SK-N-SH (cell line): ENCODE measurements at regions not wholly inside any gene's neighbourhood (a gene's known extent, or its start where the extent isn't known, plus 50 kb on each side); places are given as distances from the start of the nearest gene placed in this dataset.

Source experiments
- CTCF ChIA-PET: fragments of 300-600, 350-600 bp; formaldehyde crosslinking; extraction: SDS; loops from one replicate; lab custom pipeline; 2021; lab: Yijun Ruan, JAX
- POLR2A ChIA-PET: fragments of 350-600 bp; sonication (Branson Sonifier 250); formaldehyde crosslinking; extraction: SDS; loops from one replicate; lab custom pipeline; 2020; ENCODE audit warnings: antibody characterized with exemption, inconsistent platforms; lab: Yijun Ruan, JAX
- DNase-seq: peaks from one replicate; pipeline ENCODE4 v3.0.0; 2012
- H2AFZ ChIP-seq: fragments of 200-600 bp; sonication (generic); 2 replicates; pipeline ENCODE4 v1.8.1; 2016; ENCODE audit warnings: antibody characterized with exemption, mild to moderate bottlenecking, low read depth
- H3F3A ChIP-seq: fragments of 200-600 bp; sonication (generic); replicated peaks from 2 replicates; pipeline ENCODE3; 2016; ENCODE audit warnings: antibody characterized with exemption, mild to moderate bottlenecking; ENCODE audit not compliant: insufficient read depth
- H3K27ac ChIP-seq, 2 experiments: fragments of 200-500 bp in 1 of 2; fragments of 200-600 bp in 1 of 2; sonication (Bioruptor generic) in 1 of 2; sonication (generic), shearing (Covaris generic) in 1 of 2; 2 replicates each; pipeline versions ENCODE4 v1.5.1 to v1.6.1; 2014 to 2016; ENCODE audit warnings: low read depth in 2 of 2, inconsistent platforms in 1 of 2, low read length in 1 of 2, mild to moderate bottlenecking in 1 of 2, mixed read lengths in 1 of 2
- H3K27me3 ChIP-seq: fragments of 200-600 bp; sonication (generic), shearing (Covaris generic); 2 replicates; pipeline ENCODE4 v1.6.1; 2016; ENCODE audit warnings: mixed run types; ENCODE audit not compliant: insufficient read depth
- H3K36me3 ChIP-seq, 2 experiments: fragments of 200-500 bp in 1 of 2; fragments of 200-600 bp in 1 of 2; sonication (Bioruptor generic) in 1 of 2; sonication (generic) in 1 of 2; replicated peaks in 1 of 2; 2 replicates each; pipeline versions ENCODE3 to v1.5.1; 2014 to 2016; ENCODE audit warnings: low read length in 1 of 2, mild to moderate bottlenecking in 1 of 2; ENCODE audit not compliant: insufficient read depth in 2 of 2, control insufficient read depth in 1 of 2
- H3K4me1 ChIP-seq, 2 experiments: fragments of 200-500 bp in 1 of 2; fragments of 200-600 bp in 1 of 2; sonication (Bioruptor generic) in 1 of 2; sonication (generic), shearing (Covaris generic) in 1 of 2; 2 replicates each; pipeline versions ENCODE4 v1.5.1 to v1.6.1; 2014 to 2016; ENCODE audit warnings: low read depth in 1 of 2, low read length in 1 of 2, mixed run types in 1 of 2; ENCODE audit not compliant: insufficient read depth in 2 of 2, control insufficient read depth in 1 of 2
- H3K4me2 ChIP-seq: fragments of 200-600 bp; sonication (generic), shearing (Covaris generic); 2 replicates; pipeline ENCODE4 v1.6.1; 2017; ENCODE audit warnings: mixed run types
- H3K4me3 ChIP-seq, 2 experiments: fragments of 200-500 bp in 1 of 2; fragments of 200-600 bp in 1 of 2; sonication (Bioruptor generic) in 1 of 2; sonication (generic), shearing (Covaris generic) in 1 of 2; 2 replicates each; pipeline versions ENCODE4 v1.5.1 to v1.8.1; 2014 to 2016; ENCODE audit warnings: low read depth in 2 of 2, inconsistent platforms in 1 of 2, low read length in 1 of 2, mild to moderate bottlenecking in 1 of 2, mixed read lengths in 1 of 2, moderate library complexity in 1 of 2
- H3K79me2 ChIP-seq: fragments of 200-600 bp; sonication (generic); 2 replicates; pipeline ENCODE4 v1.8.1; 2017; ENCODE audit warnings: mild to moderate bottlenecking; ENCODE audit not compliant: insufficient read depth
- H3K9ac ChIP-seq: fragments of 200-600 bp; sonication (generic); 2 replicates; pipeline ENCODE4 v1.6.1; 2017; ENCODE audit warnings: mixed run types
- H3K9me2 ChIP-seq: fragments of 200-600 bp; sonication (generic); 2 replicates; pipeline ENCODE4 v1.6.1; 2017; ENCODE audit warnings: mixed run types
- H3K9me3 ChIP-seq: fragments of 200-600 bp; sonication (generic); 2 replicates; pipeline ENCODE4 v1.6.1; 2017; ENCODE audit warnings: mixed run types, mild to moderate bottlenecking, moderate library complexity
- H4K20me1 ChIP-seq: fragments of 200-600 bp; sonication (generic); 2 replicates; pipeline ENCODE4 v1.6.1; 2017; ENCODE audit warnings: mild to moderate bottlenecking, mixed run types; ENCODE audit not compliant: insufficient read depth
- CTCF ChIP-seq: fragments of 200-600 bp; sonication (generic); IDR thresholded peaks from 2 replicates; pipeline ENCODE4 v1.6.1; 2017; ENCODE audit warnings: antibody characterized with exemption, mild to moderate bottlenecking, moderate library complexity
- ELF1 ChIP-seq: IDR thresholded peaks from 2 replicates; pipeline ENCODE4 v1.4.0; 2012
- FOSL2 ChIP-seq: IDR thresholded peaks from 2 replicates; pipeline ENCODE4 v1.4.0; 2012; ENCODE audit warnings: low read depth, mild to moderate bottlenecking, moderate library complexity, borderline replicate concordance
- FOXM1 ChIP-seq: IDR thresholded peaks from 2 replicates; pipeline ENCODE4 v1.4.0; 2012; ENCODE audit warnings: low read depth, mild to moderate bottlenecking
- GATA2 ChIP-seq: sonication (generic); formaldehyde crosslinking; IDR thresholded peaks from 2 replicates; pipeline ENCODE4 v1.5.0; 2020; ENCODE audit warnings: mild to moderate bottlenecking, missing genetic modification reagents
- IRF3 ChIP-seq: fragments of 150-350 bp; IDR thresholded peaks from 2 replicates; pipeline ENCODE4 v1.6.1; 2016; ENCODE audit warnings: mild to moderate bottlenecking, low read depth, low read length
- MAX ChIP-seq: IDR thresholded peaks from 2 replicates; pipeline ENCODE4 v1.4.0; 2012; ENCODE audit warnings: low read depth
- MEF2A ChIP-seq: IDR thresholded peaks from 2 replicates; pipeline ENCODE4 v1.4.0; 2012; ENCODE audit warnings: low read depth, borderline replicate concordance
- NFIC ChIP-seq: IDR thresholded peaks from 2 replicates; pipeline ENCODE4 v1.4.0; 2012; ENCODE audit warnings: borderline replicate concordance
- PBX3 ChIP-seq: IDR thresholded peaks from 2 replicates; pipeline ENCODE4; 2012
- POLR2AphosphoS5 ChIP-seq: IDR thresholded peaks from 2 replicates; pipeline ENCODE4 v1.6.1; 2012; ENCODE audit warnings: low read depth, low read length
- REST ChIP-seq: IDR thresholded peaks from 2 replicates; pipeline ENCODE4 v1.6.1; 2012; ENCODE audit warnings: mild to moderate bottlenecking, low read depth, low read length, moderate library complexity
- RFX5 ChIP-seq: IDR thresholded peaks from 2 replicates; pipeline ENCODE4 v1.6.1; 2012; ENCODE audit warnings: mild to moderate bottlenecking, improper control_type of control experiment, low read length
- SMC3 ChIP-seq: IDR thresholded peaks from 2 replicates; pipeline ENCODE4 v1.6.1; 2012; ENCODE audit warnings: low read depth, low read length, improper control_type of control experiment
- TAF1 ChIP-seq: IDR thresholded peaks from 2 replicates; pipeline ENCODE4 v1.6.1; 2012; ENCODE audit warnings: low read depth, mild to moderate bottlenecking, low read length, moderate library complexity, borderline replicate concordance
- TEAD4 ChIP-seq: IDR thresholded peaks from 2 replicates; pipeline ENCODE4 v1.4.0; 2012; ENCODE audit warnings: mild to moderate bottlenecking, borderline replicate concordance; ENCODE audit not compliant: insufficient read depth
- USF2 ChIP-seq: fragments of 150-350 bp; IDR thresholded peaks from 2 replicates; pipeline ENCODE4 v1.6.1; 2017; ENCODE audit warnings: antibody characterized with exemption, low read length, low read depth, borderline replicate concordance
- WGBS: methylation state at CpG from one replicate; pipeline ENCODE4 v1.1.6; 2017; ENCODE audit warnings: low lambda C conversion rate; 5-methylcytosine and 5-hydroxymethylcytosine counted together

GRCh38 chr13:37934339-37935191 is 65.0 kb upstream of the TRPC4 start:
- Histone ChIP-seq H3K4me1 (peaks cover 0 to under 1% of the 10 kb centered on the region in 2 experiments; a peak in 1 of 4 replicates), H3K27ac (no peak overlapping the region), H3K4me3 (no peak overlapping the region), H4K20me1 (no peaks in the 10 kb centered on the region), H3F3A (no peaks in the 10 kb centered on the region), H3K9ac (no peak overlapping the region), H3K36me3 (no peaks in the 10 kb centered on the region), H2AFZ (no peak overlapping the region), H3K27me3 (peaks cover 19% of the 10 kb centered on the region; the same call in 1 of the 2 replicates), H3K79me2 (no peaks in the 10 kb centered on the region), H3K9me3 (no peaks in the 10 kb centered on the region), H3K9me2 (no peaks in the 10 kb centered on the region), H3K4me2 (no peak overlapping the region)
- 29% methylated on average over 23 of the region's 25 CpGs for WGBS
- ChIA-PET CTCF (no interaction called here), POLR2A (no interaction called here)
- DNase-seq, result no peak
- TF ChIP-seq ELF1 (no peak), PBX3 (no peak), REST (no peak), FOXM1 (no peak), NFIC (no peak), USF2 (no peak), IRF3 (no peak), RFX5 (no peak), POLR2AphosphoS5 (no peak), SMC3 (no peak), TEAD4 (no peak), MAX (no peak), TAF1 (no peak), MEF2A (no peak), GATA2 (no peak), CTCF (no peak), FOSL2 (no peak)
- TF ChIP-seq, all 33 proteins: peak for 0
